ENCODE measurements at regions not wholly inside any gene's neighbourhood (a gene's known extent, or its start where the extent isn't known, plus 50 kb on each side); places are given as distances from the start of the nearest gene placed in this dataset.
"Not testable (repeated sequence)": the region's sequence is repeated elsewhere in the genome, so short reads cannot be mapped to it uniquely, and the experiment has no call there.

DNA sequence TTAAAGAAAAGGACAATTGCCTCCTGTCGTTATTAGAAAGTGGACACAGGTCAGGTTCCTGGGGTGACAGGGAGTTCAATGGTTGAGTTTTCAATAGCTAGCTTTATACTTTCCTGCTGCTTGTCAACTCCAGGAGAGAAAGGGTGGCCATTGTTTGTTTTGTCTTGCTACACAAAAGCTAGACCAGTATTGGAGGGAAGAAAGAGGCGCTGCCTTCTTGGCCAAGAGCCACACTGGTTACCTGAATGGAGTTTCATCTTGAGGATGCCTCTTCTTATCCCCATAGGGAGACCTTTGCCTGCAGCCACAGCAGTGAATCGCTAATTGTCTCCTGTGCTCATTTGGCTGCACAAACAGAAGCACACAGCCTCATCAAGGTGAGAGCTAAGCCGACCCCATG lies 279.4 kb upstream of the GRIA1 start:
- H3K27ac Mint-ChIP-seq, result no peak overlapping the region
- peaks cover 15% of the 10 kb centered on the region for H3K9me3 Mint-ChIP-seq
- no peaks in the 10 kb centered on the region for H3K27me3 Mint-ChIP-seq
- H3K4me3 Mint-ChIP-seq, result no peak overlapping the region
- no peak for DNase-seq
- H3K36me3 Mint-ChIP-seq (ENCODE audit: low read depth), result no peaks in the 10 kb centered on the region
- H3K4me1 Mint-ChIP-seq (ENCODE audit: low read depth), result no peaks in the 10 kb centered on the region

DNA sequence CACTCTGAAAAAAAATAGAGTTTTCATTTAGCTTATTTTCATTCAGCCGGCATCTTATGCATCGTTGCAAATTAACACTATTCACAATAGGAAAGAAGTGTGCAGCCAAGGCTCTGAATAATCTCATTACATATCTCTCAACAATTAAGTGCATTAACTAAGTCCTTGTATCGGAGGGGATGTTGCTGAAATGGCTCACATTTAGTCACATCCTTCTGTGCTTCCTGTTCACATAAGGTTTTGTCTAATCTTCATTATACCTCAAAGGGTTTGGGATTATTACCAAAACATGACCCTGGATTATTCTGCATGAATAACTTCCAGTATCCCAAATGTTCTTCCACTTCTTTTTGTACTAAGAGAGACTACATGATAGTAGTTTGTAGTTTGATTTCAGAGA lies 278.0 kb upstream of the GRIA1 start:
- Mint-ChIP-seq H3K4me3 (no peak overlapping the region), H3K9me3 (peaks cover 22% of the 10 kb centered on the region), H3K4me1 (ENCODE audit: low read depth) (no peaks in the 10 kb centered on the region), H3K27ac (no peak overlapping the region), H3K27me3 (no peaks in the 10 kb centered on the region), H3K36me3 (ENCODE audit: low read depth) (no peaks in the 10 kb centered on the region)
- no peak for DNase-seq

DNA sequence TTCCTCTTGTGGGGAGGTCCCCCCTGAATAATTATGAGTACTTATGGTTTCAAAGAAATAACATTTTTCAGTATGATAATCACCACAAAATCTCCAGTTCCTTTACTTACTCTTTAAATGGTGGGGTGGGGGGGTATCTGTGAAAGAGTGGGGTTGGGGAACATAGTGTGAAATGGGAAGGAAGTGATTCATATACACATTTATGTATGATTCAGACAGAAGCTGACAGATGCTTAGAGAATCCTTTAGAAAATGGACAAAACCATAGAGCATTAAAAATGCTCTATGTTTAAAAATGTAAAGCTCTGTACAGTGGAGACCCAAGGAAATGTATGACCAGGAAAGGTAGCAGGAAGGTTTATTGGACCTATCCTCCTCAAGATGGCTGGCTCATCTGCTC lies 267.5 kb upstream of the GRIA1 start:
- Mint-ChIP-seq H3K36me3 (ENCODE audit: low read depth) (no peaks in the 10 kb centered on the region), H3K4me1 (ENCODE audit: low read depth) (no peaks in the 10 kb centered on the region), H3K4me3 (no peak overlapping the region), H3K27me3 (no peaks in the 10 kb centered on the region), H3K9me3 (peaks cover 13% of the 10 kb centered on the region), H3K27ac (no peak overlapping the region)
- DNase-seq, result no peak

DNA sequence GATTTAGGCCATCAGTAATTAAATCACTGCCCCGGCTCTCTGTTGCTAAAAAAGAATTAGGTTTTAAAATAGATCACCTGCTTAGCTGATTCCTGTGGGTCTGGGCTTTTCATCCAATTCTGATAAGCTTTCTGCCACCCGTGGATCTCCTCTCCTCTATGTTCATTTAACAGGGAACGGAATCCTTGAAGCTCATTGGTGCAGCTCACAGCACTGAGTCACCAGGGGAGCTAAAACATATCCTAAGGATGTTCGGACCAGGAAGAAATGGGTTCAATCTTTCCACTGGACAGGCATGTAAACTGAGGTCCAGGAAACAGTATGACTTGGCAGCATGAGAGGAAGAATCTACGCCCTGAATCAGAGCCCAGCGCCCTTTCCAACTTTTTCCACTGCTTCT lies 267.1 kb upstream of the GRIA1 start:
- Mint-ChIP-seq H3K4me1 (ENCODE audit: low read depth) (no peaks in the 10 kb centered on the region), H3K27me3 (no peaks in the 10 kb centered on the region), H3K9me3 (peaks cover 11% of the 10 kb centered on the region), H3K36me3 (ENCODE audit: low read depth) (no peaks in the 10 kb centered on the region), H3K27ac (no peak overlapping the region), H3K4me3 (no peak overlapping the region)
- no peak for DNase-seq

DNA sequence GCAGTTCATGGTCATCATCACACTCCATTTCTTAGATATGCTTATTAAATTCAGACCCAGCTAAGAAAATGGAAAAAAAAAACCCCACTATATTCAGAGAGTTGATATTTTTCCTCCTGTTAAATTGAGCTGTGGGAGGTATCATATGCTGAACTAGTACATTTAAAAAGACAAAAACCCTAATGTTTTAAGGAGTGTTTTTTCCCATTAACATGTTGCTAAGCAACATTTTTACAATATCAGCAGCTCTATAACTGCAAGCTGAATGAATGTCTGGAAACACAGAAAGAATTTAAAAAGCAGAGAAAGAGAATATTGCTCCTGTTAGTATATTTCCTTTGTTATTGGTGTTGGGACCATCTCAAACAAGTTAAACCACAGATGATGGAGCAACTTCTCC lies 265.8 kb upstream of the GRIA1 start:
- Mint-ChIP-seq H3K4me1 (ENCODE audit: low read depth) (no peaks in the 10 kb centered on the region), H3K36me3 (ENCODE audit: low read depth) (no peaks in the 10 kb centered on the region), H3K4me3 (no peak overlapping the region), H3K27ac (no peak overlapping the region), H3K27me3 (no peaks in the 10 kb centered on the region), H3K9me3 (peaks cover 8% of the 10 kb centered on the region)
- no peak for DNase-seq

DNA sequence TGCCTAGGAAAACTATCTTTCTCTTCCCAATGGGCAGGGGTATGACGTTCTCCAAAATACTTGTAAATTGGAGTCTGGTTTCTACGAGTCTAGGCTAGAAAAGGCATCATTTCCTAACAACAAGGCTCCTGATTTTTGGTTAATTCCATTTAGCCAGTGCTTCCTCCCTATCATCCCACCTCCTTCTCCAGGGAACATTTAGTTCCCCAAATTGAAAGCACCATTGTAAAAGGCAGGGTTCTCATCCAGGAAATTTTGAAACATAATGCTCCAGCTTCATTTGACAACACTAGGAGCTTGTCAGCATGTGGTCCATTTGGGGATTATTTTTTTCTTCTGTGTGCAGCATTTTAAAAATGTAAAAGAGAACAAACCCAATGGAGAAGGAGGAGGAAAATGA lies 256.5 kb upstream of the GRIA1 start:
- peaks cover 16% of the 10 kb centered on the region for H3K9me3 Mint-ChIP-seq
- H3K4me1 Mint-ChIP-seq (ENCODE audit: low read depth), result no peaks in the 10 kb centered on the region
- H3K4me3 Mint-ChIP-seq, result no peak overlapping the region
- H3K36me3 Mint-ChIP-seq (ENCODE audit: low read depth), result no peaks in the 10 kb centered on the region
- no peak for DNase-seq
- no peaks in the 10 kb centered on the region for H3K27me3 Mint-ChIP-seq
- H3K27ac Mint-ChIP-seq, result no peak overlapping the region

DNA sequence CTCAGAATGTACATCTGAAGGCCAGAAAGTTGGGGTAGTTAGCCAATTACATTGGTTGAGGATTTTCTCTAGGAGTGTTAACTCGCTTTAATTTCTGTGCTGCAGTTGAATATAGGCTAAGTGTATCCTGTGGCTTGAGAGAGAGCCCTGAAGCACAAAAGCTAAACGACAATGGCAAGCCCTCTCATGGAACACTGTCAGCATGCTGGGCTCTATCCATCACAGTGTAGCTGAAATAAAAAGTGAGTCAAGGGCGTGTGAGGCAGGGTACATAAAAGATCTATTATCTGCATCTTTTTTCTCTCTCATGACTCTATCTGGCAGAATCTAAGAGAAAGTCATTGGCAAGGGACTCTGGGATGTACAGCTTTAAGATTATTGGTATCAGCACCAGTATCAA lies 254.2 kb upstream of the GRIA1 start:
- H3K36me3 Mint-ChIP-seq (ENCODE audit: low read depth), result no peaks in the 10 kb centered on the region
- peaks cover 16% of the 10 kb centered on the region for H3K9me3 Mint-ChIP-seq
- no peaks in the 10 kb centered on the region for H3K4me1 Mint-ChIP-seq (ENCODE audit: low read depth)
- no peak for DNase-seq
- no peak overlapping the region for H3K4me3 Mint-ChIP-seq
- H3K27me3 Mint-ChIP-seq, result no peaks in the 10 kb centered on the region
- no peak overlapping the region for H3K27ac Mint-ChIP-seq

DNA sequence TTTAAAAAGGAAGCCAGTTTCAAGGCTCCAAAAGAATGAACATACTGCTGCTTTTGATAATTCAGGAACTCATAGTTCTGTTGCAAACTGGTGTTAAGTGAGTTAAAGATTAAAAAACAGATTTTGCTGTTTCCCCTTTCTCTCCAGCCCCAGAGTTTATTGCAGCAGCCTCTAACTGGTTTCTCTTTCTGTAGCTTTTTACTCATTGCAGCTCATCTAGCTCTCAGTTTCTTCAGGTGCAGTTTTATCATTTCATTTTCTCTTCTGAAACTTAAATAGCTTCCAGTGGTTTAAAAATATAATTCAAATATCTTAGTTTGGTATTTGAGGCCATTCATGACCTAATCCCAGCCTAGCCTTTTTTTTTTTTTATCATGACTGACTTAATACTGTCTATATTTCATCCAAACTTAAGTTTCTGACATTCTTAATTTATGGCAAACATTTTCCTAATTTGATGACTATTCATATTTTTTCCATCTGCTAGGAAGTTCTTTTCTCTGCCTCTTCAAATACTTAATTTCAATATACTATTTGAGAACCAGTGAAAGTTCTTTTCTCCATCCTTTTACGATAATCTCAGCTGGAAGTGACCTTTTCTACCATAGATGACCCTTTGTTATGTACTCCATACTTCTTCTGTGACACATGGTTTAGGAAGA lies 252.7 kb upstream of the GRIA1 start:
- Mint-ChIP-seq H3K36me3 (ENCODE audit: low read depth) (no peaks in the 10 kb centered on the region), H3K9me3 (peaks cover 16% of the 10 kb centered on the region), H3K4me1 (ENCODE audit: low read depth) (no peaks in the 10 kb centered on the region), H3K4me3 (no peak overlapping the region), H3K27me3 (no peaks in the 10 kb centered on the region), H3K27ac (no peak overlapping the region)
- DNase-seq, result no peak

DNA sequence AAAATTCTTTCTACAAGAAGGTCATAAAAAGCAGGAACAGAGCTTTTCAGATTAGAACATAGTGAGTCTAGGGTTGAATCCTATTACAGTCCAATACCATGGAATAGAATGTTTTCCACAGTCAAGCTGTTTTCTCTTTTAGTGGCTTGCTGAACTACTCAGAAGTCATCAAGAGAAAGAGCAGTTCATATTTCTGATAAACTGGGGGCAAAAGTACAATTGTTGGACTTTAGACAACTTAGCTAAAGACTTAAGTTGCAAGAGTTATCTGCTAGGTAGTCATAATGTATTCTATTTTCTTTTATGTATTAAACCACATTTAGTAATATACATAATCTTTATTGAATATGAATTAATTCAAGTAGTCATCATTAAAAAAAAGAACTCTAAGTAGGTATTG lies 233.1 kb upstream of the GRIA1 start:
- Mint-ChIP-seq H3K27me3 (no peaks in the 10 kb centered on the region), H3K27ac (no peak overlapping the region), H3K36me3 (ENCODE audit: low read depth) (no peaks in the 10 kb centered on the region), H3K9me3 (peaks cover 6% of the 10 kb centered on the region), H3K4me1 (ENCODE audit: low read depth) (no peaks in the 10 kb centered on the region), H3K4me3 (no peak overlapping the region)
- DNase-seq, result no peak

DNA sequence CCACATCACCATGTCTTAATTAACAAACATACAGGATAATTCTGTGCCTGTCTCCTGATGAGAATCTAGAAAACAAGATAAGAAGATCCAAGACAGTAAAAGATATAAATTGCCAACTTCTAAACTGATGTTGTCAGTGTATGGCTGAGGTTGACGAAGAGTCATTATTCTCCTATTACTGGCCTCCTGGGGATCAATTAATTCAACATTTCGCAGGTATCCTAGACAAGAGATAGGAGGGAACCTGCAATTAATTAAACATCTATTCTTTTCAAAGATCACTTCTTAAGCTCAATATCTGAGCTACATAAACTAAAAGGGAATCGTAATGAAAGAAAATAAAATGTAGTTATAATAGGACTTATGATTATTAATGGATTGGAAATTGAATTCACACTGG lies 232.0 kb upstream of the GRIA1 start:
- no peak for DNase-seq
- Mint-ChIP-seq H3K4me3 (no peak overlapping the region), H3K27ac (no peak overlapping the region), H3K36me3 (ENCODE audit: low read depth) (no peaks in the 10 kb centered on the region), H3K9me3 (peaks cover 6% of the 10 kb centered on the region), H3K27me3 (no peaks in the 10 kb centered on the region), H3K4me1 (ENCODE audit: low read depth) (no peaks in the 10 kb centered on the region)

DNA sequence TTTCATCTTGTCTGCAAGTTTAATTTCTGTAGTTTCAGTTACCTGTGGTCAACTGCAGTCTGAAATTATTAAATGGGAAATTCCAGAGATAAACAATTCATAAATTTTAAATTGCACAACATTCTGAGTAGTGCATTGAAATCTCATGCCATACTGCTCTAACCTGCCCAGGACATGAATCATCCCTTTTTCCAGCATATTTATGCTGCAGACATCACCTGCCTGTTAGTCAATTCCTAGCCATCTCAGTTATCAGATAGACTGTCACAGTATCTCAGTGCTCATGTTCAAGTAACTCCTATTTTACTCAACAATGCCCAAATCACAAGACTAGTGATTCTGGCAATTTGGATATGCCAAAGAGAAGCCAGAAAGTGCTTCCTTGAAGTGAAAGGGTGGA lies 223.0 kb upstream of the GRIA1 start:
- H3K4me1 Mint-ChIP-seq (ENCODE audit: low read depth), result no peaks in the 10 kb centered on the region
- no peak for DNase-seq
- H3K27me3 Mint-ChIP-seq, result no peaks in the 10 kb centered on the region

DNA sequence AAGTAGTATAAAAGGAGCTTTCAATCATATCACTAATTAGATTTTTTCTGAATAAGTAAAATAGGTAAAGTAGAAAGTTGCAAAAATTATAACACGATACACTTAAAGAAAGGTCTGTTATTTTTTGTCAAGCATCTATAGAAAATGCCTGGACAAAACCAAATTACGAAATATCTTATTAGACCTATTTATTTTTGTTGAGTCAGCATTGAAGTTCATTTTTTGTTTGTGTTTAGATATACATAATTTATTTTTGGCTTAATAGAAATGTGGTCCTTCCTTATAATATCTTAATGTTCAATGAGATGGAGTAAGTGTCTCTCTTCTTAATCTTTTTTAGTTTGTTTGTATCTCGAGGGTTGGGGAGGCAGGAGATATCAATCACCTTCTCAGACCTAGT lies 214.8 kb upstream of the GRIA1 start:
- Mint-ChIP-seq H3K4me3 (no peak overlapping the region), H3K36me3 (ENCODE audit: low read depth) (no peaks in the 10 kb centered on the region), H3K27ac (no peak overlapping the region), H3K27me3 (no peaks in the 10 kb centered on the region), H3K4me1 (ENCODE audit: low read depth) (no peaks in the 10 kb centered on the region), H3K9me3 (peaks cover 10% of the 10 kb centered on the region)
- DNase-seq, result no peak

More for the DNA sequence above, 223.0 kb upstream of the GRIA1 start:
- H3K4me3 Mint-ChIP-seq, result no peak overlapping the region
- no peak overlapping the region for H3K27ac Mint-ChIP-seq
- H3K36me3 Mint-ChIP-seq (ENCODE audit: low read depth), result no peaks in the 10 kb centered on the region
- peaks cover 3% of the 10 kb centered on the region for H3K9me3 Mint-ChIP-seq

DNA sequence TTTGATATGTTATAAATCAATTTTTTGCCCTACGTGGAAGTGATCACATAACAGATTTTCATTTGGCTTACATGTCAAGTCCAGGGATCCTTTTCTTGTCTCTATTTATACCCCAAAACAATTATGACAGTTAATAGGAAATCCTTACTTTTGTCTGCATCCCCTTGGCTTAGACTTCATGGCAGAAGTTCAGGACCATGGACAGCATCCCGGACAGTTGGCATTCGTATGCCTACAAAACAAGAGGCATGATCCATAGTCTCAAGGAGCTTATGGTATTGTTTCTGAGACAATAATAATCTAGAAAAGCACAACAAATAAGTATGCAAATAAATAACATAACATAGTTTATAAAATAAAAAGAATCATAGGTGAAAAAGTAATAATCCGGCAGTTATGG lies 214.3 kb upstream of the GRIA1 start:
- H3K27ac Mint-ChIP-seq, result no peak overlapping the region
- peaks cover 12% of the 10 kb centered on the region for H3K9me3 Mint-ChIP-seq
- H3K4me3 Mint-ChIP-seq, result no peak overlapping the region
- H3K27me3 Mint-ChIP-seq, result no peaks in the 10 kb centered on the region
- no peak for DNase-seq
- no peaks in the 10 kb centered on the region for H3K36me3 Mint-ChIP-seq (ENCODE audit: low read depth)
- H3K4me1 Mint-ChIP-seq (ENCODE audit: low read depth), result no peaks in the 10 kb centered on the region

DNA sequence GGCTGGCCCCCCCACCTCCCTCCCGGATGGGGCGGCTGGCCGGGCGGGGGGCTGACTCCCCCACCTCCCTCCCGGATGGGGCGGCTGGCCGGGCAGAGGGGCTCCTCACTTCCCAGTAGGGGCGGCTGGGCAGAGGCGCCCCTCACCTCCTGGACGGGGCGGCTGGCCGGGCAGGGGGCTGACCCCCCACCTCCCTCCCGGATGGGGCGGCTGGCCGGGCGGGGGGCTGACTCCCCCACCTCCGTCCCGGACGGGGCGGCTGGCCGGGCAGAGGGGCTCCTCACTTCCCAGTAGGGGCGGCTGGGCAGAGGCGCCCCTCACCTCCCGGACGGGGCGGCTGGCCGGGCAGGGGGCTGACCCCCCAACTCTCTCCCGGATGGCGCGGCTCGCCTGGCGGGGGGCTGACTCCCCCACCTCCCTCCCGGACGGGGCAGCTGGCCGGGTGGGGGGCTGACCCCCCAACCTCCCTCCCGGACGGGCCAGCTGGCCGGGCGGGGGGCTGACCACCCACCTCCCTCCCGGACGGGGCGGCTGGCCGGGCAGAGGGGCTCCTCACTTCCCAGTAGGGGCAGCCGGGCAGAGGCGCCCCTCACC lies 194.1 kb upstream of the GRIA1 start:
- not testable (repeated sequence) for H3K36me3 Mint-ChIP-seq (ENCODE audit: low read depth); H3K27me3 Mint-ChIP-seq; H3K27ac Mint-ChIP-seq; DNase-seq; H3K4me3 Mint-ChIP-seq; H3K4me1 Mint-ChIP-seq (ENCODE audit: low read depth)
- peaks cover 16% of the 10 kb centered on the region for H3K9me3 Mint-ChIP-seq

DNA sequence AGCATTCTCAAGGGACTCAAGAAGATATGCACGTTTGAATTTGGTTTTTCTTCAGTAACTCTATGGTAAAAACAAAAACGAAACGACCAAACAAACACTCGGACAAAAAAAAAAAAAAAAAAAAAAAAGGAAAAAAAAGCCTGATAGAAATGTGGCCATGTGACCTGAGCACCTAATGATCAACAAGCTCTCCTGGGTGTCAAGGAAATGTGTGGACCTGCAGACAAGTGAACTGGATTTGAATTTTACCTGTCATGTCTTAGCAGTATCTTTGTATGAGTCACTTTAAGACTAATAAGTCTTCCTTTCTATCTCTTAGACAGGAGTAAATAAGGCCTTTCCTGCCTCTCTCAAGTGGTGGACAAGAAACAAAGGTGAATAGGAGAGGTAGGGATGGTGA lies 190.6 kb upstream of the GRIA1 start:
- Mint-ChIP-seq H3K9me3 (peaks cover 19% of the 10 kb centered on the region), H3K4me3 (no peak overlapping the region), H3K36me3 (ENCODE audit: low read depth) (no peaks in the 10 kb centered on the region), H3K4me1 (ENCODE audit: low read depth) (no peaks in the 10 kb centered on the region), H3K27ac (no peak overlapping the region), H3K27me3 (no peaks in the 10 kb centered on the region)
- DNase-seq, result no peak

DNA sequence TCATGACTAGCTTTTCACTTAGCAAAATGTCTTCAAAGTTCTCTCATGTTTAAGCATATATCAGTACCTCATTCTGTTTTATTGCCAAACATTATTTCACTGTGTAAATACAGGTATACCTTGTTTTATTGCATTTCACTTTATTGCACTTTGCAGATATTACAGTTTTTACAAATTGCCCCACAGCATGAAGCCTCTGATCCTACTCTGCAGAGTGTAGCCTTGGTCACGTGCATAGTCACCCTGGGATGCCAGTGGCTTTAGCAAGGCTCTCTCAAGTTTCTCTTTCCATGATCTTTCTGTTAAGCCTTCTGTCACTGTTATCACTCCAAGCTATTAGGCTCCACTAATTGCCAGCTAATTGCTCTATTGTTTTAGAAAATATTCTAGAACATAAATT lies 182.2 kb upstream of the GRIA1 start:
- DNase-seq, result no peak
- no peaks in the 10 kb centered on the region for H3K4me1 Mint-ChIP-seq (ENCODE audit: low read depth)
- H3K27me3 Mint-ChIP-seq, result no peaks in the 10 kb centered on the region
- H3K27ac Mint-ChIP-seq, result no peak overlapping the region
- no peaks in the 10 kb centered on the region for H3K36me3 Mint-ChIP-seq (ENCODE audit: low read depth)
- H3K4me3 Mint-ChIP-seq, result no peak overlapping the region
- H3K9me3 Mint-ChIP-seq, result peaks cover 12% of the 10 kb centered on the region

Data from activated T-cell treated with anti-CD3 and anti-CD28 coated beads, Interleukin-2, amount 50 U/mL, for 24 hours (primary cell).